Gastroesophageal sphincter (tissue), 3 donors: ENCODE measurements at regions not wholly inside any gene's neighbourhood (a gene's known extent, or its start where the extent isn't known, plus 50 kb on each side); places are given as distances from the start of the nearest gene placed in this dataset.

Experiments used
- EP300 ChIP-seq: sonication (generic); formaldehyde crosslinking; IDR thresholded peaks from one replicate; pipeline ENCODE4 v1.6.1; 2017; ENCODE audit warnings: antibody characterized with exemption, mild to moderate bottlenecking
- POLR2A ChIP-seq, 2 donors: fragments of 450-650 bp; IDR thresholded peaks; one replicate each; pipeline ENCODE4 v1.6.1; 2017; ENCODE audit warnings: antibody characterized with exemption in 2 of 2, mild to moderate bottlenecking in 2 of 2, moderate library complexity in 1 of 2
- TF ChIP-seq, protein P1 (sequence below), 4 experiments: fragments of 200-600 bp in 2 of 4; fragments of 450-650 bp in 2 of 4; sonication (generic) in 1 of 4; IDR thresholded peaks; one replicate each; pipeline ENCODE4 v1.5.1; 2017 to 2019; ENCODE audit warnings: antibody characterized with exemption in 4 of 4, mild to moderate bottlenecking in 2 of 4, moderate library complexity in 2 of 4

DNA sequence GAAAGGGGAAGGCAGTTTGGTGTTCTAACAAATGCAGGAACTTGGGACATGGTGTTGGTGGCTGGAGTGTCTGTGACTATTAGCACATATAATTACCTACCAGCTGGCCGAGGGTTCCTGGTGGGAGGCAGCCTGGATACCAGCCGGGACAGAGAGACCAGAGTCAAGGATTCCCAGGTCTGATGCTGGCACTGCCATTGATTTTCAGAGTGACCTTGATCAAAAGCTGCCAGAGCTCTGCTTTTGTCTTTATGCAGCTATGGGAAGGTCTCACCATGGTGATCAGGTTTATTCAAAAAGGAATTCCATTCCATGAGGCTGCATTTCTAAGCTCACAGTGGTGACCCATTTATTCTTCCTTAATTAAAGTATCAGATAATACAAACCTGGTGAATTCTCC lies 101.0 kb upstream of the PWP1 start:
- TF ChIP-seq, protein P1, sequence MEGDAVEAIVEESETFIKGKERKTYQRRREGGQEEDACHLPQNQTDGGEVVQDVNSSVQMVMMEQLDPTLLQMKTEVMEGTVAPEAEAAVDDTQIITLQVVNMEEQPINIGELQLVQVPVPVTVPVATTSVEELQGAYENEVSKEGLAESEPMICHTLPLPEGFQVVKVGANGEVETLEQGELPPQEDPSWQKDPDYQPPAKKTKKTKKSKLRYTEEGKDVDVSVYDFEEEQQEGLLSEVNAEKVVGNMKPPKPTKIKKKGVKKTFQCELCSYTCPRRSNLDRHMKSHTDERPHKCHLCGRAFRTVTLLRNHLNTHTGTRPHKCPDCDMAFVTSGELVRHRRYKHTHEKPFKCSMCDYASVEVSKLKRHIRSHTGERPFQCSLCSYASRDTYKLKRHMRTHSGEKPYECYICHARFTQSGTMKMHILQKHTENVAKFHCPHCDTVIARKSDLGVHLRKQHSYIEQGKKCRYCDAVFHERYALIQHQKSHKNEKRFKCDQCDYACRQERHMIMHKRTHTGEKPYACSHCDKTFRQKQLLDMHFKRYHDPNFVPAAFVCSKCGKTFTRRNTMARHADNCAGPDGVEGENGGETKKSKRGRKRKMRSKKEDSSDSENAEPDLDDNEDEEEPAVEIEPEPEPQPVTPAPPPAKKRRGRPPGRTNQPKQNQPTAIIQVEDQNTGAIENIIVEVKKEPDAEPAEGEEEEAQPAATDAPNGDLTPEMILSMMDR (IDR thresholded peaks at IDR 0.05) = no peak
- TF ChIP-seq POLR2A (IDR thresholded peaks at IDR 0.05) = no peak
- TF ChIP-seq EP300 = no peak
